B cell (primary cell): ENCODE measurements at regions not wholly inside any gene's neighbourhood (a gene's known extent, or its start where the extent isn't known, plus 50 kb on each side); places are given as distances from the start of the nearest gene placed in this dataset.
"Not testable (repeated sequence)": the region's sequence is repeated elsewhere in the genome, so short reads cannot be mapped to it uniquely, and the experiment has no call there.

Experiments
- ATAC-seq: fragments of 200-7000 bp; cut with Tn5 transposase; one replicate; pipeline ENCODE4 v1.10.0; 2021; ENCODE audit warnings: low read depth, mild to moderate bottlenecking, moderate number of reproducible peaks, moderate library complexity
- CTCF ChIA-PET: fragments of 350-600 bp; sonication (Branson Sonifier 250); formaldehyde crosslinking; loops from one replicate; lab custom pipeline; 2021; ENCODE audit warnings: antibody characterized with exemption, inconsistent platforms; lab: Charles Lee
- POLR2A ChIA-PET: fragments of 350-600 bp; sonication (Branson Sonifier 250); formaldehyde crosslinking; loops from one replicate; lab custom pipeline; 2021; ENCODE audit warnings: antibody characterized with exemption; lab: Charles Lee
- DNase-seq: peaks from one replicate; pipeline ENCODE4 v3.0.0; 2013
- H2AFZ ChIP-seq: 2 replicates; pipeline ENCODE4 v1.6.1; 2012; ENCODE audit warnings: mild to moderate bottlenecking, low read depth, low read length; ENCODE audit not compliant: insufficient read depth, poor library complexity, severe bottlenecking
- H3K27ac ChIP-seq, 2 donors: 1 replicate in 1 of 2; 2 replicates in 1 of 2; pipeline ENCODE4 v1.5.1; 2012 to 2013; ENCODE audit warnings: low read length in 2 of 2, mild to moderate bottlenecking in 2 of 2, moderate library complexity in 1 of 2
- H3K27me3 ChIP-seq, 4 experiments: fragments of 200-600 bp in 1 of 4; sonication (generic) in 1 of 4; replicated peaks in 1 of 4; 1 replicate in 2 of 4; 2 replicates in 2 of 4; pipeline versions ENCODE4 v1.6.1 to v1.7.0; 2013 to 2016; ENCODE audit warnings: low read length in 3 of 4, mild to moderate bottlenecking in 2 of 4, mixed read lengths in 1 of 4, moderate library complexity in 1 of 4; ENCODE audit not compliant: insufficient read depth in 4 of 4, control insufficient read depth in 3 of 4; ENCODE audit errors: control extremely low read depth in 1 of 4
- H3K36me3 ChIP-seq, 2 experiments: replicated peaks in 1 of 2; 1 replicate in 1 of 2; 2 replicates in 1 of 2; pipeline versions ENCODE4 v1.6.1 to v1.7.1; 2013; ENCODE audit warnings: low read length in 1 of 2; ENCODE audit not compliant: insufficient read depth in 2 of 2, control insufficient read depth in 1 of 2; ENCODE audit errors: control extremely low read depth in 1 of 2, extremely low read depth in 1 of 2
- H3K4me1 ChIP-seq, 2 donors: fragments of 200-600 bp in 1 of 2; sonication (generic) in 1 of 2; 1 replicate in 1 of 2; 2 replicates in 1 of 2; pipeline versions ENCODE4 v1.5.1 to v1.6.1; 2013 to 2017; ENCODE audit warnings: low read length in 2 of 2; ENCODE audit not compliant: control insufficient read depth in 2 of 2, insufficient read depth in 2 of 2
- H3K4me2 ChIP-seq: replicated peaks from 2 replicates; pipeline ENCODE3; 2012; ENCODE audit warnings: mild to moderate bottlenecking, low read depth, low read length; ENCODE audit not compliant: poor library complexity, severe bottlenecking
- H3K4me3 ChIP-seq, 5 experiments: fragments of 200-600 bp in 1 of 5; sonication (generic) in 1 of 5; 1 replicate in 3 of 5; 2 replicates in 2 of 5; pipeline versions ENCODE4 v1.5.1 to v1.7.0; 2011 to 2016; ENCODE audit warnings: low read length in 4 of 5, mild to moderate bottlenecking in 4 of 5, low read depth in 2 of 5, control low read depth in 1 of 5, moderate library complexity in 1 of 5; ENCODE audit not compliant: insufficient read depth in 1 of 5; ENCODE audit errors: control extremely low read depth in 1 of 5, extremely low read depth in 1 of 5
- H3K79me2 ChIP-seq: fragments of 200-600 bp; sonication (generic); one replicate; pipeline ENCODE4 v1.6.0; 2016; ENCODE audit warnings: low read length; ENCODE audit not compliant: control insufficient read depth, insufficient read depth
- H3K9ac ChIP-seq: fragments of 200-600 bp; sonication (generic); 2 replicates; pipeline ENCODE4 v1.6.1; 2017; ENCODE audit warnings: mild to moderate bottlenecking, low read length, moderate library complexity
- H3K9me3 ChIP-seq, 3 donors: one replicate each; pipeline versions ENCODE4 v1.6.1 to v1.7.1; 2013; ENCODE audit warnings: low read length in 2 of 3; ENCODE audit not compliant: control insufficient read depth in 2 of 3, insufficient read depth in 1 of 3; ENCODE audit errors: control extremely low read depth in 1 of 3
- H4K20me1 ChIP-seq: 2 replicates; pipeline ENCODE4 v1.6.0; 2012; ENCODE audit warnings: mild to moderate bottlenecking, low read length; ENCODE audit not compliant: insufficient read depth, control insufficient read depth, poor library complexity, severe bottlenecking
- H3K27ac Mint-ChIP-seq: one replicate; pipeline ENCODE4 v1.8.0; 2021; ENCODE audit warnings: mixed read lengths
- H3K27me3 Mint-ChIP-seq: one replicate; pipeline ENCODE4 v1.8.0; 2021; ENCODE audit warnings: mixed read lengths
- H3K4me1 Mint-ChIP-seq: one replicate; pipeline ENCODE4 v1.8.0; 2021; ENCODE audit warnings: mixed read lengths
- H3K4me3 Mint-ChIP-seq: one replicate; pipeline ENCODE4 v1.8.0; 2021; ENCODE audit warnings: mixed read lengths
- H3K9me3 Mint-ChIP-seq: one replicate; pipeline ENCODE4 v1.8.0; 2022; ENCODE audit warnings: mixed read lengths; ENCODE audit not compliant: insufficient read depth
- CTCF ChIP-seq: fragments of 200-600 bp; IDR thresholded peaks from one replicate; pipeline ENCODE4 v1.8.0; 2022; ENCODE audit warnings: antibody characterized with exemption, mild to moderate bottlenecking
- EZH2 ChIP-seq: IDR thresholded peaks from 2 replicates; pipeline ENCODE4 v1.6.1; 2012; ENCODE audit warnings: borderline replicate concordance, low read depth, mild to moderate bottlenecking, moderate library complexity, low read length; ENCODE audit not compliant: insufficient read depth, poor library complexity, severe bottlenecking
- WGBS: methylation state at CpG from one replicate; pipeline ENCODE4 v1.1.5; 2013; ENCODE audit warnings: missing lambda C conversion rate; ENCODE audit not compliant: insufficient coverage; 5-methylcytosine and 5-hydroxymethylcytosine counted together
- intact Hi-C: fragments of 100-400 bp; cut with micrococcal nuclease; formaldehyde crosslinking; loops from one replicate; pipeline ENCODE4 v1.10.0; 2022

- WGBS = 82% methylated on average over 6 of the region's 11 CpGs
- H3K4me3 ChIP-seq, H3K4me3 Mint-ChIP-seq, H3K4me1 ChIP-seq, intact Hi-C loops, H3K27ac ChIP-seq, H3K27ac Mint-ChIP-seq, H3K9me3 Mint-ChIP-seq, ATAC-seq, H3K27me3 ChIP-seq, H3K4me1 Mint-ChIP-seq, H3K9ac ChIP-seq, H4K20me1 ChIP-seq, POLR2A ChIA-PET, CTCF ChIA-PET, H3K36me3 ChIP-seq, H3K4me2 ChIP-seq, H2AFZ ChIP-seq, DNase-seq, H3K79me2 ChIP-seq: not testable (repeated sequence)
- peaks cover 3 to 21% (median 17%) of the 10 kb centered on the region in 3 donors for H3K9me3 ChIP-seq
- peaks cover 14% of the 10 kb centered on the region for H3K27me3 Mint-ChIP-seq
These were observed 64.8 kb upstream of the SRD5A3 start for GRCh38 chr4:55281118-55281683.

- POLR2A ChIA-PET = no interaction called here
- no CpG with 5 or more reads among the region's 1 CpG for WGBS
These were observed 61.7 kb upstream of the SRD5A3 start for GRCh38 chr4:55284331-55284730.

More at GRCh38 chr4:55284331-55284730, 61.7 kb upstream of the SRD5A3 start:
- Histone ChIP-seq H4K20me1 (no peaks in the 10 kb centered on the region), H3K27ac (no peak overlapping the region), H3K9me3 (peaks cover 5 to 21% (median 17%) of the 10 kb centered on the region in 3 donors), H3K4me3 (no peak overlapping the region), H3K27me3 (no peaks in the 10 kb centered on the region), H3K4me2 (no peak overlapping the region), H3K4me1 (no peaks in the 10 kb centered on the region), H3K9ac (no peak overlapping the region), H3K79me2 (no peaks in the 10 kb centered on the region), H2AFZ (no peak overlapping the region), H3K36me3 (no peaks in the 10 kb centered on the region)
- CTCF ChIA-PET = no interaction called here
- DNase-seq (no peak), ATAC-seq (no peak)
- Mint-ChIP-seq H3K27me3 (peaks cover 20% of the 10 kb centered on the region), H3K4me1 (no peaks in the 10 kb centered on the region), H3K27ac (no peak overlapping the region), H3K4me3 (no peak overlapping the region), H3K9me3 (peaks cover 7% of the 10 kb centered on the region)
- TF ChIP-seq CTCF = no peak
- no peak for TF ChIP-seq EZH2
- intact Hi-C loops = no loop called here
